Heart left ventricle (tissue), 13 donors: ENCODE measurements at regions not wholly inside any gene's neighbourhood (a gene's known extent, or its start where the extent isn't known, plus 50 kb on each side); places are given as distances from the start of the nearest gene placed in this dataset.
"Not testable (repeated sequence)": the region's sequence is repeated elsewhere in the genome, so short reads cannot be mapped to it uniquely, and the experiment has no call there.

Source experiments
- POLR2A ChIP-seq, 2 donors: fragments of 450-650 bp; IDR thresholded peaks; one replicate each; pipeline ENCODE4 v1.6.1; 2017; ENCODE audit warnings: antibody characterized with exemption in 2 of 2, mild to moderate bottlenecking in 2 of 2, moderate library complexity in 2 of 2
- TF ChIP-seq, protein P1 (sequence below), 12 donors: fragments of 200-600 bp; sonication (generic) in 4 of 12; IDR thresholded peaks; one replicate each; pipeline versions ENCODE4 v1.5.0 to v1.8.0; 2018 to 2022; ENCODE audit warnings: antibody characterized with exemption in 12 of 12, mild to moderate bottlenecking in 5 of 12
- donor health status: ischemic (EF 13 %, LVEDD 7.1; RV severe dilation, severe dysfunction).
- donor health status: DM: no; HTN: yes; CAD: no.
- donor health status: DM: no; HTN: no; CAD: no.
- donor health status: ischemic (EF 25% LVEDD 6.9; RV normal size, moderate dysfunction).
- donor health status: ischemic (EF 25% LVEDD 5.7; RV mildly dilated, moderate dysfunction).
- donor health status: ischemic (EF 35%, LVEDD 5.7; RV mildly dilated, moderate dysfunction).
- donor health status: nonischemic (EF 11% LVEDD 7.7; RV severe dilation, severe dysfunction).
- donor health status: DM: yes; HTN: yes; CAD: no.
- donor health status: PGD.
- donor health status: ischemic (EF 29% LVEDD 5.4; RV normal size, mild dysfunction).
- donor health status: nonischemic (EF 23%, LVEDD 6.1; RV moderate dilation, normal function).

DNA sequence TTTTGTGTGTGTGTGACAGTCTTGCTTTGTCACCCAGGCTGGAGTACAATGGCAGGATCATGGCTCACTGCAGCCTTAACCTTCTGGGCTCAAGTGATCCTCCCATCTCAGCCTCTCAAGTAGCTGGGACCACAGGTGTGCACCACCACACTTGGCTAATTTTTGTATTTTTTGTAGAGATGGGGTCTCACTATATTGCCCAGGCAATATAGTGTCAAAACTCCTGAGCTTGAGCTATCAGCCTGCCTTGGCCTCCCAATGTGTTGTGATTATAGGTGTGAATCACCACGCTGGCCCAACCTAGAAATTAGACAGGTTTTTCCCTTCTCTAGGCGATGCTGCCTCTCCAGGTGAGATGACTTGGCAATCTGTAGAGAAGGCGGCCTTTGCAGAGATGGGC lies 235.3 kb downstream of the PCSK1 start:
- TF ChIP-seq, protein P1, sequence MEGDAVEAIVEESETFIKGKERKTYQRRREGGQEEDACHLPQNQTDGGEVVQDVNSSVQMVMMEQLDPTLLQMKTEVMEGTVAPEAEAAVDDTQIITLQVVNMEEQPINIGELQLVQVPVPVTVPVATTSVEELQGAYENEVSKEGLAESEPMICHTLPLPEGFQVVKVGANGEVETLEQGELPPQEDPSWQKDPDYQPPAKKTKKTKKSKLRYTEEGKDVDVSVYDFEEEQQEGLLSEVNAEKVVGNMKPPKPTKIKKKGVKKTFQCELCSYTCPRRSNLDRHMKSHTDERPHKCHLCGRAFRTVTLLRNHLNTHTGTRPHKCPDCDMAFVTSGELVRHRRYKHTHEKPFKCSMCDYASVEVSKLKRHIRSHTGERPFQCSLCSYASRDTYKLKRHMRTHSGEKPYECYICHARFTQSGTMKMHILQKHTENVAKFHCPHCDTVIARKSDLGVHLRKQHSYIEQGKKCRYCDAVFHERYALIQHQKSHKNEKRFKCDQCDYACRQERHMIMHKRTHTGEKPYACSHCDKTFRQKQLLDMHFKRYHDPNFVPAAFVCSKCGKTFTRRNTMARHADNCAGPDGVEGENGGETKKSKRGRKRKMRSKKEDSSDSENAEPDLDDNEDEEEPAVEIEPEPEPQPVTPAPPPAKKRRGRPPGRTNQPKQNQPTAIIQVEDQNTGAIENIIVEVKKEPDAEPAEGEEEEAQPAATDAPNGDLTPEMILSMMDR (IDR thresholded peaks at IDR 0.05): not testable (repeated sequence)
- not testable (repeated sequence) for TF ChIP-seq POLR2A (IDR thresholded peaks at IDR 0.05)
